K562 (cell line): ENCODE measurements at regions not wholly inside any gene's neighbourhood (a gene's known extent, or its start where the extent isn't known, plus 50 kb on each side); places are given as distances from the start of the nearest gene placed in this dataset.

Experiments used
- CHD7 ChIP-seq: fragments of 200-600 bp; sonication (generic); IDR thresholded peaks from one replicate; pipeline ENCODE4 v1.6.1; 2012; ENCODE audit warnings: mild to moderate bottlenecking, low read depth, low read length, inconsistent platforms
- CREB5 ChIP-seq: fragments of 250-450 bp; sonication (Bioruptor Pico); IDR thresholded peaks from 2 replicates; pipeline ENCODE4 v1.5.0; 2020; ENCODE audit warnings: mild to moderate bottlenecking
- CTCF ChIP-seq, 3 experiments: IDR thresholded peaks in 2 of 3; conservative IDR thresholded peaks in 1 of 3; 2 replicates each; pipeline ENCODE4 v1.5.1; 2011 to 2012; ENCODE audit warnings: low read length in 3 of 3, mild to moderate bottlenecking in 3 of 3, control low read depth in 2 of 3, improper control_type of control experiment in 1 of 3, inconsistent platforms in 1 of 3, low read depth in 1 of 3, mixed read lengths in 1 of 3, moderate library complexity in 1 of 3; ENCODE audit not compliant: insufficient read depth in 2 of 3
- FOXJ3 ChIP-seq: sonication (generic); formaldehyde crosslinking; IDR thresholded peaks from 2 replicates; pipeline ENCODE4 v1.4.0; 2020; ENCODE audit warnings: mild to moderate bottlenecking, missing genetic modification reagents
- HDGF ChIP-seq: fragments of 450-650 bp; IDR thresholded peaks from 2 replicates; pipeline ENCODE4 v1.6.1; 2016
- POLR2AphosphoS5 ChIP-seq: IDR thresholded peaks from 2 replicates; pipeline ENCODE4 v1.6.1; 2011; ENCODE audit warnings: mild to moderate bottlenecking, low read depth, low read length, moderate library complexity; ENCODE audit not compliant: control insufficient read depth, insufficient read depth
- SMAD4 ChIP-seq: fragments of 250-450 bp; sonication (Bioruptor Pico); conservative IDR thresholded peaks from 2 replicates; pipeline ENCODE4 v1.8.0; 2021; ENCODE audit warnings: inconsistent platforms, mild to moderate bottlenecking, moderate library complexity
- ZZZ3 ChIP-seq: fragments of 450-650 bp; IDR thresholded peaks from 2 replicates; pipeline ENCODE4 v1.6.1; 2016; ENCODE audit warnings: antibody characterized with exemption, mild to moderate bottlenecking, moderate library complexity

- TF ChIP-seq POLR2AphosphoS5 (no peak), FOXJ3 (no peak), HDGF (no peak), CHD7 (no peak), SMAD4 (CRISPR knock-in tag) (no peak), CTCF (IDR thresholded peaks at IDR 0.05 in 2 of 3, conservative IDR thresholded peaks at IDR 0.05 in 1 of 3; ENCODE audit: insufficient read depth in 2 of 3, low read depth in 1 of 3, low read length in 3 of 3) (no peak), CREB5 (CRISPR knock-in tag) (no peak), ZZZ3 (no peak)
These were observed 924.3 kb downstream of the TBC1D22A start for GRCh38 chr22:47686594-47687345.
